ENCODE measurements at regions not wholly inside any gene's neighbourhood (a gene's known extent, or its start where the extent isn't known, plus 50 kb on each side); places are given as distances from the start of the nearest gene placed in this dataset.
"Not testable (repeated sequence)": the region's sequence is repeated elsewhere in the genome, so short reads cannot be mapped to it uniquely, and the experiment has no call there.

GRCh38 chr1:99537886-99538617, 107.9 kb upstream of the PALMD start:
- DNase-seq = no peak

DNA sequence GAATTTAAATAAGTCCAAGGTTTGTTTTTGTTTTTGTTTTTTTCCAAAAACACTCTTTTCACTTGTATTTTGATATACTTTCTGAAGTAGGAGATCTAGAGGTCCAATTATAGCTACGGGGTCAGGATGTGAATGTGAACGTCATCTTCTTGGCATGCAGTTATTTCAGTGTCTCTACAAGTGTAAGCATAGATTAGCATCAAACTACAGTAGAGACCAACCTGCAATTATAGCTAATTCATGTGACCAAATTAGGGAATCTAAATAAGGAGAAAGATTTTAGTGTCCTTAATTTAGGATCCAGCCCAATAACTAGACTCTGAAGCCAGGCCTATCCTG, 107.3 kb upstream of the PALMD start:
- DNase-seq = no peak

GRCh38 chr1:99539131-99539530, 106.8 kb upstream of the PALMD start:
- DNase-seq = no peak

GRCh38 chr1:99540744-99541143, 105.2 kb upstream of the PALMD start:
- DNase-seq = no peak

GRCh38 chr1:99544328-99544727, 101.6 kb upstream of the PALMD start:
- DNase-seq = no peak

GRCh38 chr1:99546432-99547416, 99.2 kb upstream of the PALMD start:
- DNase-seq = no peak

GRCh38 chr1:99548943-99549605, 96.8 kb upstream of the PALMD start:
- peak; percentile 15 to 23 for DNase-seq

GRCh38 chr1:99550198-99550597, 95.7 kb upstream of the PALMD start:
- DNase-seq = no peak

GRCh38 chr1:99551812-99552614, 93.9 kb upstream of the PALMD start:
- no peak for DNase-seq

GRCh38 chr1:99553301-99553700, 92.6 kb upstream of the PALMD start:
- no peak for DNase-seq

DNA sequence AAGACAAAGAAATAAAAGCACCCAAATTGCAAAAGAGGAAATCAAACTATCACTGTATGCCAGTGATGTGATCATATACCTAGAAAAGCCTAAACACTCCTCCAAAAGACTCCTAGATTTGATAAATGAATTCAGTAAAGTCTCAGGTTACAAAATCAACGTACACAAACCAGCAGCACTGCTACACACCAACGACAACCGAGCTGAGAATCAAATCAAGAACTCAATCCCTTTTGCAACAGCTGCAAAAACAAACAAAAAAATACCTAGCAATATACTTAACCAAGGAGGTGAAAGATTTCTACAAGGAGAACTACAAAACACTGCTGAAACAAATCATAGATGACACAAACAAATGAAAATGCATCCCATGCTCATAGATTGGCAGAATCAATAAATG, 92.1 kb upstream of the PALMD start:
- DNase-seq = not testable (repeated sequence)

DNA sequence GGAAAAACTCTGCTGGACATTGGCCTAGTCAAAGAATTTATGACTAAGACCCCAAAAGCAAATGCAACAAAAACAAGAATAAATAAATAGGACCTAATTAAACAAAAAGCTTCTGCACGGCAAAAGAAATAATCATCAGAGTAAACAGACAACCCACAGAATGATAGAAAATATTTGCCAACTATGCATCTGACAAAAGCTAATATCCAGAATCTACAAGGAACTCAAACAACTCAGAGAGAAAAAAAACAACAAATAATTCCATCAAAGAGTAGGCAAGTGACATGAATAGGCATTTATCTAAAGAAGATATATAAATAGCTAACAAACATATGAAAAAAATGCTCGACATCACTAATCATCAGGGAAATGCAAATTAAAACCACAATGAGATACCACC, 91.2 kb upstream of the PALMD start:
- DNase-seq = no peak

DNA sequence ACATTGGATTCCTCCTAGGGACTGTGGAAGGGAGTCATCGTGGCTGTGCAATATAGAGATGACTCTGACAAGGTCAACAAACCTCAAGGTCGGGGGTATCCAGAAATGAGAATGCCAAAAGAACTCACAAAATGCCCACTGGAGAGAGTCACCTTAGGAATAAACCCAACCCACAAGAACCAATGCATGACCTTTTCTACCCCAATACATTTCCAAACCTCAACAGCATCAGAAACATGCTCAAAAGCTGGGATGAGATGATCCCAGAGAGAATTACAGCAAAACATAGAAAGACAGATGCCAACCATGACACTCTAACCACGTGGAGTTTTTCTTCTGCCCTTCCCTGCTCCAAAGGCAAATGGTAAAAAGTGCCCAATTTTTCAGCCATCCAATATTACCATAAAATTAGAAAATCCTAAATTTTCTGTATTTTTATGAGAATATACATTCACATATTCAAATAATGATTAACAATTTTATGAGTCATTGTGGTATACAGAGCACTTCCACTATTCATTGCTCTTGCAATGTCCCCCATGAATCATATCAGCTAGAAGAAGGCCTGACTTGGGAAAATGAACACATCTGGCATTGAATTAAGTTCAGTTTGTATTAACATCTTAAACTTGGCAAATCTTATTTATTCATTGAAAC, 88.2 kb upstream of the PALMD start:
- no peak for DNase-seq

DNA sequence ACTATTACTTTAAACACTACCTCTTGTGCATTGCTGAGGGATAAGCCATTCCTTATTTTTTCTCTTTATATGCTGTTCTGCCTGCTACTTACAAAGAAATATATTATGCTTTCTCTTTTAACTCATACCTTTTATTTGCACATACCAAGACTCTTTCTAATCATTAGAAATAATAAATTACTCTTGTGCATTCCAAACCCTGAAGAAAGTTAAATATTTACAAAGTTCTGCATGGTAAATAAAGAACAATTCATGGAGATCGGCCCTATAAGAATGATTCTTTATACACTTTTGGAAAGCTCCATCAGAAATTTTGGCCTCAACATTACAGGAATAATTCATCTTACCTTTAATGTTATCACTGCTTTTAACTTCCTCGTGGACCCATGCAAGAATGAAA, 86.7 kb upstream of the PALMD start:
- no peak for DNase-seq

DNA sequence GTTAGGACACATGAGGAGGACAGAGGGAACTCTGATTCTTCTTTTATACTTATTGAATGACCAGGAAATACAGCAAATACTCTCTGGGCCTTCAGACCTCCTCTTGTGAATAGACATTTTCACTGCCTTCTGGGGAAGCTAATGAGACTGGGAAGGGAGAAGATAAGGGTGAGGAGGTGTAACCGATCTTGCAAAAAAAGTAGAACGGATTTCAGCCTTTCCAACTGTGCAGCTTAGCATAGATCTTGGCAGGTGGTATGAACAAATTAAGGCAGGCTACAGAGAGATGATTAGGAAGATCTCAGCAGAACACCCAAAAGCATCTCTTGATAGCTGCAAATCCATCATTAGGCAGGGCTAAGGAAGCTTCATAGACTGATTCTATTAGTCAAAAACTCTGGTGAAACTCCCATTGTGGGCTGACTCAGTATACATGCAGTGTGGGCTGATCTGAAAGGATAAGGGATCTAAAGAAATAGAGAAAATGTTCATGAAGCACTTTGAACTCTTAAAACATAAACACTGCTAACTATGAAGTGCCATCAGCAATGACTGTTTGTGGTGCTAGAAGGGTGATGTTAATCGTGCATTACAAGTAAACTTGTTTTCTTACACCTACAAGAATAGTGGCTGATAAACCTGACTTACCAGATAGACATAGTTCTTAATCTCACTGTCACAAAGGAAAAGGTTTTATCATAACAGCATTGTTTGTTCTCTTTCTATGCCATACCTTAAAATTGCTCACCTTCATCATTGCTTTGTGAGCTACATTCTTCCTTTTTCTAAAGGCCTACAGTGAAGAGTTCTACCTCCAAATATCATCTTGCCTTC, 85.5 kb upstream of the PALMD start:
- no peak for DNase-seq

GRCh38 chr1:99561952-99562351, 84.0 kb upstream of the PALMD start:
- DNase-seq = no peak

DNA sequence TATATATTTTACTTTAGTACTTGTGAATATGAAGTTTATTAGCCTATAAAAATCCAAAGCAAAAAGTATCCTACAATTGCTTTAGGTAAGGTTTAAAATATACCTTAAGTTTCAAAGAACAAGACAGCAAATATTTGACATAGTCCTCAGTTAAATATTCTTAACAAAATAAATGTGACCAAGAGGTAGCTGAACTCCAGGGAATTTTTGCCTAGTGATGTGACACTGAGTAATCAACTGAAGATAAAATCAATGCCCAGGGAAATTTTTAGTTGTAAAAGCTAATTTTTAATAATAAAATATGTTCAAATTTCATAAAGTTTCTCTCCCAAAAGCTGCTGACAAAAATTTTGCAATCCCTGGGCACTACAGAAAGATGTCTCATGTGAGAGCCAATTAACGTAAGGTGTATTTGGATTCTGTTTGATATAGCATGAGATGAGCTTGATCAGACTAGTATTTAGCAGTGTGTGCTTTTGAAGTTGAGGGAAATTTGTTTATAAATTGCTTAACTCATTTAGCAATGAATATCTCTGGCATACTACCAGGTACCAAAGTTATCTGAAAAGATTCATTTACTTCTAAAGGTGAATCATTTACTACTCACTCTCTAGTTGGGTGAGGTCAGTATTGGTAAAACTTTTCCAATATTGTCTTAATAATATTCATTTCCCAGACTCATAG, 80.2 kb upstream of the PALMD start:
- DNase-seq = no peak

DNA sequence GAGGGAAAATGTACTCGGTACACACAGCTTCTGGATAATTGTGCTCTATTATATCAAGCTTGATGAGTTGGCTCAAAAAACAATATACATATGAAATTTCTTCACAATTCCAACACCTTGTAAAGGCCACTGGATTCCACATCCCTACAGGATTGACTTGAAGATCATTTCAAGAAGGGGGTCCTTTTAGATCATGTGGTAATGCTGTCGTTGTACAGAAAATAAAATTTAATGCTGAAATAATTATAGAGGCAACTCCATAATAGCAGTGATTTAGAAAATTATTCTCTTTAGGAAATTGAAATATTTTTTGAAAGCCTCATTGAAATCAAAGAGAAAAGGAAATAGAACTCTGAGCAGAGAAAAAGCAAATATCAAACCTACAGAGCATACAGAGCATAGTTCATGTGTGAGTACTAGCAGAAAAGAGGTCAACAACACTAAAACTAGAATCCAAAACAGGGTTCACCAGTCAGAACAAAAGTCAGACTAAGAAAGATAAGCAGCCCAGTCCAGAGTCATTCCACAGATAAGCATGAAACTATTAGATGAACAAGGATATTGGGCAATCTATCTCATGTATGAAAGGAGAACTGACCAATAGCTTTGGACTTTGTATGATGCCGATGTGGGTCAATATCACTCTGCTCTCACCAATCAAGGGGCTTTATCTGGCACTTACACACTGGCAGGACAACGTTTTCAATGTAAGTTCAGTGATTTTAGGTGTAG, 79.5 kb upstream of the PALMD start:
- no peak for DNase-seq

All from right lung (tissue), 2 donors.